ENCODE measurements at regions not wholly inside any gene's neighbourhood (a gene's known extent, or its start where the extent isn't known, plus 50 kb on each side); places are given as distances from the start of the nearest gene placed in this dataset.

DNA sequence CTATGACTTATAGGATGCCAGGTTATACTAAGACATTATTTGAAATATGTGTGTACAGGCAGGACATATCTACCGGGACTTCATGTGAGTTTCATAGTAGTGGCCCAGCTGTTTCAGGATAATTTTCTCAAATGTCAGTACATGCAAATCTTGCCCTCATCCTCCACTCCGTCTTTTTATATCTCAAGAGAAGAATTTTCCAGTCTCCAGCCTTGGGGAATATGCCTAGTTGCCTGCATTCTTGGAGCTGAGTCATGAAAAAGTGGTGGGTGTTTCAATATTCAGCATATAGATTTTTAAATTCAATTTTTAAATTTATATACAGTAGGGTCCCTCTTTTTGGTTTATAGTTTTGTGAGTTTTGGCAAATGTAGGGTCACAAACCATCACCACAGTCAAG, 236.7 kb downstream of the OTUD1 start (continued):
- TF ChIP-seq CHD7 (IDR thresholded peaks at IDR 0.05; ENCODE audit: insufficient replicate concordance, low read length): no peak
- TF ChIP-seq CBX5 (IDR thresholded peaks at IDR 0.05; ENCODE audit: low read depth, low read length): no peak
- no peak for TF ChIP-seq KDM5A (IDR thresholded peaks at IDR 0.05; ENCODE audit: low read length)
- no peak for TF ChIP-seq CREB1 (IDR thresholded peaks at IDR 0.05)
- no peak for TF ChIP-seq SP4 (IDR thresholded peaks at IDR 0.05; ENCODE audit: low read length)
- TF ChIP-seq POLR2AphosphoS5 (IDR thresholded peaks at IDR 0.05; ENCODE audit: low read depth, low read length): no peak
- no peak for TF ChIP-seq SP1 (IDR thresholded peaks at IDR 0.05; ENCODE audit: low read depth, low read length)
- no peak for TF ChIP-seq ZNF274 (IDR thresholded peaks at IDR 0.05; ENCODE audit: borderline replicate concordance, extremely low read depth, low read length)
- no peak for TF ChIP-seq CTCF (IDR thresholded peaks at IDR 0.05; ENCODE audit: control extremely low read depth in 1 of 3, insufficient read depth in 1 of 3, low read depth in 1 of 3, low read length in 3 of 3)
- TF ChIP-seq NRF1 (IDR thresholded peaks at IDR 0.05; ENCODE audit: low read depth, low read length): no peak
- TF ChIP-seq CHD2 (IDR thresholded peaks at IDR 0.05; ENCODE audit: low read length): no peak
